Activated CD8-positive, alpha-beta T cell treated with anti-CD3 and anti-CD28 coated beads for 36 hours (primary cell): ENCODE measurements at regions not wholly inside any gene's neighbourhood (a gene's known extent, or its start where the extent isn't known, plus 50 kb on each side); places are given as distances from the start of the nearest gene placed in this dataset.

ENCODE experiments used
- ATAC-seq: fragments of 200-7000 bp; cut with Tn5 transposase; one replicate; pipeline ENCODE4 v1.10.0; 2021; ENCODE audit warnings: mild to moderate bottlenecking, moderate library complexity
- CTCF ChIA-PET: fragments of 350-600 bp; sonication (Branson Sonifier 250); formaldehyde crosslinking; loops from one replicate; lab custom pipeline; 2021; ENCODE audit warnings: antibody characterized with exemption; lab: Charles Lee
- POLR2A ChIA-PET: fragments of 350-600 bp; sonication (Branson Sonifier 250); formaldehyde crosslinking; loops from one replicate; lab custom pipeline; 2021; ENCODE audit warnings: antibody characterized with exemption; lab: Charles Lee
- DNase-seq: peaks from one replicate; pipeline ENCODE4 v3.0.0-alpha.2; 2020
- H3K27ac Mint-ChIP-seq: one replicate; pipeline ENCODE4 v1.8.0; 2021; ENCODE audit warnings: mild to moderate bottlenecking, mixed read lengths
- H3K27me3 Mint-ChIP-seq: one replicate; pipeline ENCODE4 v1.8.0; 2021; ENCODE audit warnings: mixed read lengths
- H3K36me3 Mint-ChIP-seq: one replicate; pipeline ENCODE4 v1.8.0; 2021; ENCODE audit warnings: low read depth, mixed read lengths
- H3K4me1 Mint-ChIP-seq: one replicate; pipeline ENCODE4 v1.8.0; 2021; ENCODE audit warnings: low read depth, mixed read lengths
- H3K4me3 Mint-ChIP-seq: one replicate; pipeline ENCODE4 v1.8.0; 2021; ENCODE audit warnings: mild to moderate bottlenecking, moderate library complexity, mixed read lengths
- H3K9me3 Mint-ChIP-seq: one replicate; pipeline ENCODE4 v1.8.0; 2021; ENCODE audit warnings: mixed read lengths
- CTCF ChIP-seq: fragments of 200-600 bp; IDR thresholded peaks from one replicate; pipeline ENCODE4 v1.8.0; 2022; ENCODE audit warnings: antibody characterized with exemption, mild to moderate bottlenecking
- intact Hi-C: fragments of 100-400 bp; cut with micrococcal nuclease; formaldehyde crosslinking; loops from one replicate; pipeline ENCODE4 v1.10.0; 2022

- ATAC-seq: no peak
- TF ChIP-seq CTCF: no peak
- H3K9me3 Mint-ChIP-seq: no peaks in the 10 kb centered on the region
- H3K4me1 Mint-ChIP-seq: peaks cover 3% of the 10 kb centered on the region
- no peak for DNase-seq
- ChIA-PET CTCF (no interaction called here), POLR2A (no interaction called here)
- peaks cover 1% of the 10 kb centered on the region for H3K27me3 Mint-ChIP-seq
- no peaks in the 10 kb centered on the region for H3K36me3 Mint-ChIP-seq
- intact Hi-C loops: no loop called here
- no peak overlapping the region for H3K27ac Mint-ChIP-seq
- H3K4me3 Mint-ChIP-seq: no peak overlapping the region
Measured at GRCh38 chr18:10138719-10139118, 224.9 kb downstream of the VAPA start.

GRCh38 chr18:10139783-10140410 lies 226.1 kb downstream of the VAPA start:
- Mint-ChIP-seq H3K4me3 (no peak overlapping the region), H3K4me1 (peaks cover 3% of the 10 kb centered on the region), H3K27me3 (peaks cover 1% of the 10 kb centered on the region), H3K27ac (no peak overlapping the region), H3K36me3 (no peaks in the 10 kb centered on the region), H3K9me3 (no peaks in the 10 kb centered on the region)
- ChIA-PET POLR2A (no interaction called here), CTCF (no interaction called here)
- no peak for DNase-seq
- no peak for TF ChIP-seq CTCF
- ATAC-seq: no peak
- intact Hi-C loops: no loop called here

GRCh38 chr18:10140461-10141282 lies 226.9 kb downstream of the VAPA start:
- Mint-ChIP-seq H3K36me3 (no peaks in the 10 kb centered on the region), H3K27me3 (peaks cover 1% of the 10 kb centered on the region), H3K9me3 (no peaks in the 10 kb centered on the region), H3K4me1 (peaks cover 3% of the 10 kb centered on the region), H3K27ac (no peak overlapping the region), H3K4me3 (no peak overlapping the region)
- POLR2A ChIA-PET: no interaction called here
- intact Hi-C loops: no loop called here
- no peak for DNase-seq
- TF ChIP-seq CTCF: no peak
- CTCF ChIA-PET: no interaction called here
- no peak for ATAC-seq

- Mint-ChIP-seq H3K27ac (no peak overlapping the region), H3K4me3 (no peak overlapping the region), H3K27me3 (peaks cover 1% of the 10 kb centered on the region), H3K4me1 (peaks cover 3% of the 10 kb centered on the region), H3K9me3 (no peaks in the 10 kb centered on the region), H3K36me3 (no peaks in the 10 kb centered on the region)
- no peak for TF ChIP-seq CTCF
- intact Hi-C loops: no loop called here
- CTCF ChIA-PET: interaction anchor here (0.8 kb wide), 1 partner anchor 350 kb away, joined by 3 read pairs; no protein-coding TSS in a partner anchor
- no peak for DNase-seq
- no peak for ATAC-seq
- POLR2A ChIA-PET: no interaction called here
Measured at GRCh38 chr18:10141559-10141958, 227.7 kb downstream of the VAPA start.

GRCh38 chr18:10142056-10142455 lies 228.2 kb downstream of the VAPA start:
- DNase-seq: no peak
- Mint-ChIP-seq H3K27ac (no peak overlapping the region), H3K4me1 (peaks cover 3% of the 10 kb centered on the region), H3K27me3 (peaks cover 1% of the 10 kb centered on the region), H3K9me3 (no peaks in the 10 kb centered on the region), H3K4me3 (no peak overlapping the region), H3K36me3 (no peaks in the 10 kb centered on the region)
- ATAC-seq: no peak
- POLR2A ChIA-PET: no interaction called here
- no peak for TF ChIP-seq CTCF
- intact Hi-C loops: no loop called here
- CTCF ChIA-PET: interaction anchor here (0.8 kb wide), 1 partner anchor 349 kb away, joined by 3 read pairs; no protein-coding TSS in a partner anchor
